ENCODE measurements at regions not wholly inside any gene's neighbourhood (a gene's known extent, or its start where the extent isn't known, plus 50 kb on each side); places are given as distances from the start of the nearest gene placed in this dataset.

DNA sequence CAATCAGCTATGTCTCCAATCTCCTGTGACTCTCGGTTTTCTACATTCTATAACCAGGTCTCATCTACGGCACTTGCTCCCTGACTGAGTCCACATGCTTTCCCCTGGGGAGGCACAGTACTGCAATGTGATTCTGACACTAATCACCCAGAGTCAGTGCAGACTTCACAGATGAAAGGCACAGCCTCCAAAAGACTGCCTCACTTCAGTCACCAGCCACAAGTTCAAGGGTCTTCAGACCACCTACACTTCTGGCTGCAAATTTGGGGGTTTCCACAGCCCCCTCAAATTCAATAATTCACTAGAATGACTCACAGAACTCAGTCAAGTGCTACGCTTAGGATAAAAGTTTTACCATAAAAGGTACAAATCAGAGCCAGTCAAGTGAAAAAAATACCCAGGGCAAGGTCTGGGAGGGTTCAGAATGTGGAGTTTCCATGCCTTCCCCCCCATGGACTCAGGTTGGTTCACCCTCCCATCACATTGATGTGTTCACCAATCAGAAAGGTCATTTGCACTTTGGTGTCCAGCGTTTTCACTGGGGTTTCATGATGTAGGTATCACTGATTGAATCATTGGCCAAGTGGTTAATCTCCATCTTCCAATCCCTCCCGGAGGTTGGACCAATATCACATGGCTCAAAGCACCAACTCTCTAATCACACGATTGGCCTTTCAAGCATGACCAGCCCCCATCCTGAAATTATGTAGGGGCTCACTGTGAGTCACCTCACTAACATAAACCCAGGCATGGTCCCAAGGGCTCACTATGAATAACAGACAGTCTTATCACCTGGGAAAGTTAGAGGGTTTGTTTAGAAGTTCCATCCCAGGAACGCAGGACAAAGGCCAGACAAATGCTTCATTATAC is 182.9 kb upstream of the CAMK1G start:
- POLR2A ChIA-PET, result no interaction called here
- no peak for ATAC-seq
- BruUV-seq (replicated peaks), result no TSS peak

GRCh38 chr1:209402697-209403096 is 180.8 kb upstream of the CAMK1G start:
- Histone ChIP-seq H3K9me3 (ENCODE audit: control insufficient read depth, insufficient read depth, low read depth, low read length) (no peaks in the 10 kb centered on the region), H3K4me1 (ENCODE audit: control insufficient read depth, insufficient read depth, low read length) (no peaks in the 10 kb centered on the region), H3K36me3 (ENCODE audit: control insufficient read depth, insufficient read depth, low read length) (no peaks in the 10 kb centered on the region), H3K27ac (ENCODE audit: low read length) (no peak overlapping the region), H3K27me3 (ENCODE audit: control insufficient read depth, insufficient read depth, low read length) (peaks cover 2% of the 10 kb centered on the region; the same call in 1 of the 2 replicates), H3K4me3 (ENCODE audit: low read depth in 2 of 2, low read length in 2 of 2) (no peak overlapping the region)
- intact Hi-C loops (cut with micrococcal nuclease; ENCODE audit: unreplicated experiment), result no loop called here
- ChIA-PET CTCF (no interaction called here), POLR2A (no interaction called here)
- no peak for TF ChIP-seq TCF7L2 (IDR thresholded peaks at IDR 0.05; ENCODE audit: low read depth, low read length)
- no peak for TF ChIP-seq SIN3A (IDR thresholded peaks at IDR 0.05; ENCODE audit: borderline replicate concordance, insufficient read depth, low read depth, low read length)
- TF ChIP-seq, protein P1, sequence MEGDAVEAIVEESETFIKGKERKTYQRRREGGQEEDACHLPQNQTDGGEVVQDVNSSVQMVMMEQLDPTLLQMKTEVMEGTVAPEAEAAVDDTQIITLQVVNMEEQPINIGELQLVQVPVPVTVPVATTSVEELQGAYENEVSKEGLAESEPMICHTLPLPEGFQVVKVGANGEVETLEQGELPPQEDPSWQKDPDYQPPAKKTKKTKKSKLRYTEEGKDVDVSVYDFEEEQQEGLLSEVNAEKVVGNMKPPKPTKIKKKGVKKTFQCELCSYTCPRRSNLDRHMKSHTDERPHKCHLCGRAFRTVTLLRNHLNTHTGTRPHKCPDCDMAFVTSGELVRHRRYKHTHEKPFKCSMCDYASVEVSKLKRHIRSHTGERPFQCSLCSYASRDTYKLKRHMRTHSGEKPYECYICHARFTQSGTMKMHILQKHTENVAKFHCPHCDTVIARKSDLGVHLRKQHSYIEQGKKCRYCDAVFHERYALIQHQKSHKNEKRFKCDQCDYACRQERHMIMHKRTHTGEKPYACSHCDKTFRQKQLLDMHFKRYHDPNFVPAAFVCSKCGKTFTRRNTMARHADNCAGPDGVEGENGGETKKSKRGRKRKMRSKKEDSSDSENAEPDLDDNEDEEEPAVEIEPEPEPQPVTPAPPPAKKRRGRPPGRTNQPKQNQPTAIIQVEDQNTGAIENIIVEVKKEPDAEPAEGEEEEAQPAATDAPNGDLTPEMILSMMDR (IDR thresholded peaks at IDR 0.05), result no peak
- TF ChIP-seq REST (IDR thresholded peaks at IDR 0.05; ENCODE audit: insufficient read depth in 1 of 2, low read depth in 2 of 2, low read length in 1 of 2), result no peak
- no peak for TF ChIP-seq POLR2AphosphoS5 (IDR thresholded peaks at IDR 0.05; ENCODE audit: low read depth, low read length)
- no TSS peak for BruUV-seq (replicated peaks)
- in situ Hi-C loops (cut with HindIII; ENCODE audit: low pct_unique_long_range_greater_than_20kb, low sequenced_read_pairs), result no loop called here
- ATAC-seq, result no peak
- DNase-seq (ENCODE audit: low read depth, low spot score), result no peak

More for the DNA sequence above, 182.9 kb upstream of the CAMK1G start:
- Histone ChIP-seq H3K4me1 (ENCODE audit: control insufficient read depth, insufficient read depth, low read length) (no peaks in the 10 kb centered on the region), H3K9me3 (ENCODE audit: control insufficient read depth, insufficient read depth, low read depth, low read length) (no peaks in the 10 kb centered on the region), H3K4me3 (ENCODE audit: low read depth in 2 of 2, low read length in 2 of 2) (no peak overlapping the region), H3K27me3 (ENCODE audit: control insufficient read depth, insufficient read depth, low read length) (peaks cover 2% of the 10 kb centered on the region; the same call in 1 of the 2 replicates), H3K27ac (ENCODE audit: low read length) (no peak overlapping the region), H3K36me3 (ENCODE audit: control insufficient read depth, insufficient read depth, low read length) (no peaks in the 10 kb centered on the region)
- in situ Hi-C loops (cut with HindIII; ENCODE audit: low pct_unique_long_range_greater_than_20kb, low sequenced_read_pairs) (no loop called here), intact Hi-C loops (cut with micrococcal nuclease; ENCODE audit: unreplicated experiment) (no loop called here)
- no peak for TF ChIP-seq REST (IDR thresholded peaks at IDR 0.05; ENCODE audit: insufficient read depth in 1 of 2, low read depth in 2 of 2, low read length in 1 of 2)
- TF ChIP-seq POLR2AphosphoS5 (IDR thresholded peaks at IDR 0.05; ENCODE audit: low read depth, low read length), result no peak
- no peak for TF ChIP-seq SIN3A (IDR thresholded peaks at IDR 0.05; ENCODE audit: borderline replicate concordance, insufficient read depth, low read depth, low read length)
- TF ChIP-seq TCF7L2 (IDR thresholded peaks at IDR 0.05; ENCODE audit: low read depth, low read length), result no peak
- TF ChIP-seq, protein P1 (IDR thresholded peaks at IDR 0.05), result no peak
- CTCF ChIA-PET, result no interaction called here
- DNase-seq (ENCODE audit: low read depth, low spot score), result no peak
